ENCODE measurements at regions not wholly inside any gene's neighbourhood (a gene's known extent, or its start where the extent isn't known, plus 50 kb on each side); places are given as distances from the start of the nearest gene placed in this dataset.

- TF ChIP-seq CTCF (IDR thresholded peaks at IDR 0.05) (no peak), POLR2A (IDR thresholded peaks at IDR 0.05) (no peak)
Observed at GRCh38 chr1:172801771-172802322, 142.9 kb downstream of the FASLG start.

Data from adrenal gland (tissue), 5 donors.